Panc1 (cell line): ENCODE measurements at regions not wholly inside any gene's neighbourhood (a gene's known extent, or its start where the extent isn't known, plus 50 kb on each side); places are given as distances from the start of the nearest gene placed in this dataset.

Experiments used
- ATAC-seq: fragments of 200-7000 bp; cut with Tn5 transposase; 2 replicates; pipeline ENCODE4 v1.9.1; 2020; ENCODE audit warnings: mild to moderate bottlenecking, moderate library complexity
- BruUV-seq: library from RNA; stranded (reverse); fragments of 400-500 nt; replicated peaks from 2 replicates; lab custom pipeline; 2021; lab: Mats Ljungman, UMichigan
- CTCF ChIA-PET: fragments of 300-600 bp; sonication (Branson Sonifier 250); formaldehyde crosslinking; loops from one replicate; lab custom pipeline; 2022; ENCODE audit warnings: antibody characterized with exemption; lab: Charles Lee
- POLR2A ChIA-PET: fragments of 300-600 bp; sonication (Branson Sonifier 250); formaldehyde crosslinking; loops from one replicate; lab custom pipeline; 2022; ENCODE audit warnings: antibody characterized with exemption; lab: Charles Lee
- DNase-seq: peaks from one replicate; pipeline ENCODE4 v3.0.0-alpha.2; 2010; ENCODE audit warnings: low read depth, low spot score
- H3K27ac ChIP-seq: 2 replicates; pipeline ENCODE4 v1.5.1; 2011; ENCODE audit warnings: mild to moderate bottlenecking, low read length, inconsistent platforms
- H3K27me3 ChIP-seq: fragments of 200-500 bp; sonication (Bioruptor generic); 2 replicates; pipeline ENCODE4 v1.6.0; 2014; ENCODE audit warnings: low read length, inconsistent platforms; ENCODE audit not compliant: control insufficient read depth, insufficient read depth
- H3K36me3 ChIP-seq: fragments of 200-500 bp; sonication (Bioruptor generic); 2 replicates; pipeline ENCODE4 v1.5.1; 2014; ENCODE audit warnings: inconsistent platforms, mild to moderate bottlenecking, low read length, moderate library complexity; ENCODE audit not compliant: control insufficient read depth, insufficient read depth
- H3K4me1 ChIP-seq: 2 replicates; pipeline ENCODE4 v1.5.1; 2011; ENCODE audit warnings: inconsistent platforms, mild to moderate bottlenecking, low read length, moderate library complexity; ENCODE audit not compliant: control insufficient read depth, insufficient read depth
- H3K4me3 ChIP-seq, 2 experiments: 2 replicates each; pipeline ENCODE4 v1.5.1; 2011 to 2012; ENCODE audit warnings: low read depth in 2 of 2, low read length in 2 of 2, mild to moderate bottlenecking in 2 of 2, inconsistent platforms in 1 of 2, moderate library complexity in 1 of 2
- H3K9me3 ChIP-seq: fragments of 200-500 bp; sonication (Bioruptor generic); 2 replicates; pipeline ENCODE4 v1.5.1; 2014; ENCODE audit warnings: low read depth, mild to moderate bottlenecking, inconsistent platforms, low read length, moderate library complexity; ENCODE audit not compliant: control insufficient read depth, insufficient read depth
- POLR2AphosphoS5 ChIP-seq: IDR thresholded peaks from 2 replicates; pipeline ENCODE4 v1.6.1; 2012; ENCODE audit warnings: mild to moderate bottlenecking, low read depth, low read length, moderate library complexity
- SIN3A ChIP-seq: IDR thresholded peaks from 2 replicates; pipeline ENCODE4 v1.6.1; 2012; ENCODE audit warnings: low read depth, mild to moderate bottlenecking, low read length, moderate library complexity, borderline replicate concordance; ENCODE audit not compliant: insufficient read depth
- TCF7L2 ChIP-seq: IDR thresholded peaks from 2 replicates; pipeline ENCODE4 v1.6.1; 2011; ENCODE audit warnings: mild to moderate bottlenecking, low read depth, low read length, inconsistent platforms
- in situ Hi-C: cut with HindIII; loops from 2 replicates; pipeline ENCODE4 v1.10.0; 2016; ENCODE audit warnings: low sequenced_read_pairs, low pct_unique_long_range_greater_than_20kb
- intact Hi-C: fragments of 100-400 bp; cut with micrococcal nuclease; formaldehyde crosslinking; loops from one replicate; pipeline ENCODE4 v1.10.0; 2022; ENCODE audit not compliant: unreplicated experiment
- TF ChIP-seq, protein P1 (sequence below): fragments of 450-650 bp; IDR thresholded peaks from 2 replicates; pipeline ENCODE4 v1.5.1; 2017; ENCODE audit warnings: mild to moderate bottlenecking
- TF ChIP-seq, protein P2 (sequence below), 2 experiments: IDR thresholded peaks; 2 replicates each; pipeline ENCODE4 v1.6.1; 2011 to 2012; ENCODE audit warnings: low read depth in 2 of 2, control low read depth in 1 of 2, low read length in 1 of 2, mild to moderate bottlenecking in 1 of 2, moderate library complexity in 1 of 2; ENCODE audit not compliant: insufficient read depth in 1 of 2

DNA sequence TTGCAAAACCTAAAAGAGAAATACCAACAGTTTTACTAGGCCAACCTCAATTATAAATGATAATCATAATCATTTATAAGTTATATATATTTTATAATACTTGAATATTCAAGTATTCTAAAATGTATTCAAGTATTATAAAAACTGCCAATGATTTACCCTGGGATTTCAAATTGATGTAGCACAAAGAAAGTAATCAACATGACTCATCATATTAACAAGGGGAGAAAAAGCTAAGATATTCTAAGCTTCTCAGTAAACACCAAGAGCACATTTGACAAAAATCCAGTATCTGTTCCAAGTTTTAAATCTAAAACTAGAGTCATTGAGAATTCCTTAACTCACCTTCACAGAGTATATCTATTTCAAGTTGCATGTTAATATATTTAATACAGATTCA is 56.1 kb downstream of the CAPZA3 start:
- POLR2A ChIA-PET: no interaction called here
- no peak for DNase-seq
- in situ Hi-C loops (no loop called here), intact Hi-C loops (no loop called here)
- Histone ChIP-seq H3K27me3 (no peaks in the 10 kb centered on the region), H3K4me3 (no peak overlapping the region), H3K27ac (no peak overlapping the region), H3K36me3 (no peaks in the 10 kb centered on the region), H3K9me3 (no peaks in the 10 kb centered on the region), H3K4me1 (no peaks in the 10 kb centered on the region)
- CTCF ChIA-PET: no interaction called here
- TF ChIP-seq TCF7L2: no peak
- ATAC-seq: no peak
- BruUV-seq: no TSS peak

DNA sequence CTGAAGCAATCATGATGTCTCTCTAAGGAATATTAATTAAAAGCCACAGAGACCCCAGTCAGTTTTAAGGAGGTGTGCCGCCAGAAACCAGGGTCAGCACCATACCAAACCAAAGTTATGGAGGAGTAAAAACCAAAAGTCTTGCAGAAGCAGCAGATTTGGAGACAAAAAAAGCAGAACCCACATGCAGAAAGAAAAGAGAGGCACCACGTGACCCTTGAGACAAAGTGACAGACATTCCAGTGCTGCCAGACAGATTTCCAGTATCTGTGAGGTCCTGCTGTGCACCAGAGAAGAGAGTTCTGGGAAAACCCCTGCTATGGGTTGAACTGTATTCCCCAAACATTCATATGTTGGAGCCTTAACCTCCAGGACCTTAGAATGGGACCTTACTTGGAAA is 59.7 kb downstream of the CAPZA3 start:
- ChIA-PET POLR2A (no interaction called here), CTCF (no interaction called here)
- H3K4me3 ChIP-seq: no peak overlapping the region
- H3K4me1 ChIP-seq: no peaks in the 10 kb centered on the region
- ATAC-seq (no peak), DNase-seq (no peak)
- no TSS peak for BruUV-seq
- intact Hi-C loops (no loop called here), in situ Hi-C loops (no loop called here)
- no peak overlapping the region for H3K27ac ChIP-seq
- no peaks in the 10 kb centered on the region for H3K36me3 ChIP-seq
- no peak for TF ChIP-seq TCF7L2
- TF ChIP-seq, protein P1, sequence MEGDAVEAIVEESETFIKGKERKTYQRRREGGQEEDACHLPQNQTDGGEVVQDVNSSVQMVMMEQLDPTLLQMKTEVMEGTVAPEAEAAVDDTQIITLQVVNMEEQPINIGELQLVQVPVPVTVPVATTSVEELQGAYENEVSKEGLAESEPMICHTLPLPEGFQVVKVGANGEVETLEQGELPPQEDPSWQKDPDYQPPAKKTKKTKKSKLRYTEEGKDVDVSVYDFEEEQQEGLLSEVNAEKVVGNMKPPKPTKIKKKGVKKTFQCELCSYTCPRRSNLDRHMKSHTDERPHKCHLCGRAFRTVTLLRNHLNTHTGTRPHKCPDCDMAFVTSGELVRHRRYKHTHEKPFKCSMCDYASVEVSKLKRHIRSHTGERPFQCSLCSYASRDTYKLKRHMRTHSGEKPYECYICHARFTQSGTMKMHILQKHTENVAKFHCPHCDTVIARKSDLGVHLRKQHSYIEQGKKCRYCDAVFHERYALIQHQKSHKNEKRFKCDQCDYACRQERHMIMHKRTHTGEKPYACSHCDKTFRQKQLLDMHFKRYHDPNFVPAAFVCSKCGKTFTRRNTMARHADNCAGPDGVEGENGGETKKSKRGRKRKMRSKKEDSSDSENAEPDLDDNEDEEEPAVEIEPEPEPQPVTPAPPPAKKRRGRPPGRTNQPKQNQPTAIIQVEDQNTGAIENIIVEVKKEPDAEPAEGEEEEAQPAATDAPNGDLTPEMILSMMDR: no peak
- TF ChIP-seq POLR2AphosphoS5: no peak
- TF ChIP-seq, protein P2, sequence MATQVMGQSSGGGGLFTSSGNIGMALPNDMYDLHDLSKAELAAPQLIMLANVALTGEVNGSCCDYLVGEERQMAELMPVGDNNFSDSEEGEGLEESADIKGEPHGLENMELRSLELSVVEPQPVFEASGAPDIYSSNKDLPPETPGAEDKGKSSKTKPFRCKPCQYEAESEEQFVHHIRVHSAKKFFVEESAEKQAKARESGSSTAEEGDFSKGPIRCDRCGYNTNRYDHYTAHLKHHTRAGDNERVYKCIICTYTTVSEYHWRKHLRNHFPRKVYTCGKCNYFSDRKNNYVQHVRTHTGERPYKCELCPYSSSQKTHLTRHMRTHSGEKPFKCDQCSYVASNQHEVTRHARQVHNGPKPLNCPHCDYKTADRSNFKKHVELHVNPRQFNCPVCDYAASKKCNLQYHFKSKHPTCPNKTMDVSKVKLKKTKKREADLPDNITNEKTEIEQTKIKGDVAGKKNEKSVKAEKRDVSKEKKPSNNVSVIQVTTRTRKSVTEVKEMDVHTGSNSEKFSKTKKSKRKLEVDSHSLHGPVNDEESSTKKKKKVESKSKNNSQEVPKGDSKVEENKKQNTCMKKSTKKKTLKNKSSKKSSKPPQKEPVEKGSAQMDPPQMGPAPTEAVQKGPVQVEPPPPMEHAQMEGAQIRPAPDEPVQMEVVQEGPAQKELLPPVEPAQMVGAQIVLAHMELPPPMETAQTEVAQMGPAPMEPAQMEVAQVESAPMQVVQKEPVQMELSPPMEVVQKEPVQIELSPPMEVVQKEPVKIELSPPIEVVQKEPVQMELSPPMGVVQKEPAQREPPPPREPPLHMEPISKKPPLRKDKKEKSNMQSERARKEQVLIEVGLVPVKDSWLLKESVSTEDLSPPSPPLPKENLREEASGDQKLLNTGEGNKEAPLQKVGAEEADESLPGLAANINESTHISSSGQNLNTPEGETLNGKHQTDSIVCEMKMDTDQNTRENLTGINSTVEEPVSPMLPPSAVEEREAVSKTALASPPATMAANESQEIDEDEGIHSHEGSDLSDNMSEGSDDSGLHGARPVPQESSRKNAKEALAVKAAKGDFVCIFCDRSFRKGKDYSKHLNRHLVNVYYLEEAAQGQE (IDR thresholded peaks at IDR 0.05; ENCODE audit: insufficient read depth in 1 of 2, low read depth in 2 of 2, low read length in 1 of 2): no peak
- TF ChIP-seq SIN3A: no peak
- H3K27me3 ChIP-seq: no peaks in the 10 kb centered on the region
- H3K9me3 ChIP-seq: no peaks in the 10 kb centered on the region

DNA sequence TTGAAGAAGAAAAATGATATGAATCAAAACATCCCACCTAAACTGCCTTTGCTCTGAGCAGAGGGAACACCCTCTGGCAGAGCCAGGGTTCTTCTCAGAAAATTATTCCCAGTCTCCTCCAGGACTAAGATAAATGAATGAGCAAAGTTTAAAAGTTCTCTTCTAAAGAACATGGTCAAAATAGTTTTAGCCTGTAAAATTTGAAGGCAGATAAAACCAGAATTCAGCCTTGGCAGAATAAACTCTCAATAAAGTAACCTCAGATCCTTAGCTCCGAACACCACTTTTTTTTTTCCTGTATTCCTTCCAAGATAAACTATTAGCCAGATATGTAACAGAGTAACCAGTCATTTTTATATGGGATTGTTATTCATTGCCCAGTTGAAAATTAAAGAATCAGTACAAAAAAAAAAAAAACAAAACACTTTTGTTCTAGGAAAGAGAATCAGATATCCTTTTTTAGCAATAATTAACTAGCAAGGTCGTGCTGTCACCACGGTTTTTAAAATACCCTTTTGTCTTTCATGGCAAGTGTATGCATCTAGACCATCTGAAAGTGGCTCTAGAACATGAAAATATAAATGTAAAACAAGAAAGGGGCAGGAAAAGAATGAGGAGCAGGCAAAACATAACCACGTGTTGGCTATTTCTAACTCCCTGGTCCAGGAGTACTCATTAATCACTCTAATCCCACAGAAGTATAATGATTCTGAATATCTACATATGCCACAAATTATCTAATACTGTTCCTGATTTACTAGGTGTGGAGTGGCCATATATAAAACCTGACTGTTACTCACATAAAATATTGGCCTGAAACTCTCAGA is 60.8 kb downstream of the CAPZA3 start:
- H3K27ac ChIP-seq: no peak overlapping the region
- TF ChIP-seq POLR2AphosphoS5: no peak
- TF ChIP-seq SIN3A: no peak
- ATAC-seq: no peak
- no peak for DNase-seq
- H3K4me3 ChIP-seq: no peak overlapping the region
- no peaks in the 10 kb centered on the region for H3K9me3 ChIP-seq
- intact Hi-C loops: no loop called here
- BruUV-seq: no TSS peak
- POLR2A ChIA-PET: no interaction called here
- in situ Hi-C loops: no loop called here
- no peaks in the 10 kb centered on the region for H3K4me1 ChIP-seq
- no peaks in the 10 kb centered on the region for H3K27me3 ChIP-seq
- CTCF ChIA-PET: no interaction called here
- H3K36me3 ChIP-seq: no peaks in the 10 kb centered on the region
